ENCODE measurements at regions not wholly inside any gene's neighbourhood (a gene's known extent, or its start where the extent isn't known, plus 50 kb on each side); places are given as distances from the start of the nearest gene placed in this dataset.

- H3K36me3 Mint-ChIP-seq: no peaks in the 10 kb centered on the region
- no peak for DNase-seq
- no peaks in the 10 kb centered on the region for H3K9me3 Mint-ChIP-seq
- H3K27me3 Mint-ChIP-seq: no peaks in the 10 kb centered on the region
- H3K4me1 Mint-ChIP-seq: no peaks in the 10 kb centered on the region
- CTCF ChIA-PET: no interaction called here
- no peak overlapping the region for H3K4me3 Mint-ChIP-seq
- no peak overlapping the region for H3K27ac Mint-ChIP-seq
Measured at GRCh38 chr1:199404976-199405375, 622.5 kb upstream of the NR5A2 start.

DNA sequence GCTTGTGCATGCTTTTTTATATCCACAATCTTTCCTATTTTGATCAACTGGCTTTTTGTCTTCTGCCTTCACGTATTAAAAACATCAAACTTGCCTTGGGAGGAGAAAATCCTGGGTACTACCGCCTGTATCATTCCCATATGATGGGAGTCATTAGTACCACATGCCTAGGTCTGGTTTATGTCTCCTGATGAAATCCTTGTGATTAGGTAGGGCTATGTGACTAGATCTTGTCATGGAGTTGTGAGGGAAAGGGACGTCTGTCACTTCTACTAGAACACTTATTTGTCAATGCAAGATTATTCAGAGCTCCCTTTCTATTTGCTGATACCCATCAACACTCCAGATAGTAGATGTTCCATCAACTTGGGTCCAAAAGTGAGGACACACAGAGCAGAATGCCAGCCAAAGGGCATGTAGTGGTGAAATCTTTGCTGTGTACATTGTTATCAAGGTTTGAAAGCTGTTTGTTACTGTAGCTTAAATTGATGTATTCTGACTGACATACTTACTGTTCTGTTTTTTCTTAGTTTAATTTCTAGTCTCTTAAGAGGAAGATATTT, 621.8 kb upstream of the NR5A2 start:
- no peak overlapping the region for H3K4me3 Mint-ChIP-seq
- no peak overlapping the region for H3K27ac Mint-ChIP-seq

GRCh38 chr1:199410462-199410861, 617.0 kb upstream of the NR5A2 start:
- H3K4me1 Mint-ChIP-seq: no peaks in the 10 kb centered on the region
- H3K36me3 Mint-ChIP-seq: no peaks in the 10 kb centered on the region
- no peak overlapping the region for H3K27ac Mint-ChIP-seq
- H3K9me3 Mint-ChIP-seq: no peaks in the 10 kb centered on the region
- H3K4me3 Mint-ChIP-seq: no peak overlapping the region
- H3K27me3 Mint-ChIP-seq: no peaks in the 10 kb centered on the region
- DNase-seq: no peak
- CTCF ChIA-PET: no interaction called here

More for the DNA sequence above, 621.8 kb upstream of the NR5A2 start:
- Mint-ChIP-seq H3K9me3 (no peaks in the 10 kb centered on the region), H3K36me3 (no peaks in the 10 kb centered on the region), H3K4me1 (no peaks in the 10 kb centered on the region), H3K27me3 (no peaks in the 10 kb centered on the region)
- CTCF ChIA-PET: no interaction called here
- DNase-seq: no peak

DNA sequence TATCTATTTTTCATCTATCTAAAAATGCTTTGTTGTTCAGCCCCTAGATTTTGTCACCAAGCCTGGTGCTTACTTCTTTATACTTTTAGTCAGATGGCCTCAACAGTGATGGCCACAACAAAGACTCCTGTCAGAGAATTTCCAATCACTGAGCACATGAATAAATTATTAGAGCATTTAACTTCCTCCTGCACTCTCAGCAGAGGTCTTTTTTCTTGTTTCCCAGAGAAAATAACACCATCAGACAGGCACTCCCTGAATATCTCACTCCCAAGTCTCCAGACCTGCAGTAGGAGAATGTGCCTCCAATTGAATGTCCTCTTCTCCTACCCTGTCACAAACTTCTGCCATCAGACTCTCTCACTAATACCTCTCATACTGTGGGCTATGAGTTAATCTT, 616.0 kb upstream of the NR5A2 start:
- Mint-ChIP-seq H3K4me3 (no peak overlapping the region), H3K36me3 (no peaks in the 10 kb centered on the region), H3K27me3 (no peaks in the 10 kb centered on the region), H3K27ac (no peak overlapping the region), H3K4me1 (no peaks in the 10 kb centered on the region), H3K9me3 (peaks cover 7% of the 10 kb centered on the region)
- CTCF ChIA-PET: no interaction called here
- DNase-seq: no peak

GRCh38 chr1:199422206-199422605, 605.3 kb upstream of the NR5A2 start:
- no peaks in the 10 kb centered on the region for H3K4me1 Mint-ChIP-seq
- no peak overlapping the region for H3K4me3 Mint-ChIP-seq
- H3K9me3 Mint-ChIP-seq: peaks cover 6% of the 10 kb centered on the region
- no peak for DNase-seq
- CTCF ChIA-PET: interaction anchor here (0.6 kb wide), 1 partner anchor 64 kb away, joined by 4 read pairs; no protein-coding TSS in a partner anchor
- H3K27me3 Mint-ChIP-seq: no peaks in the 10 kb centered on the region
- no peak overlapping the region for H3K27ac Mint-ChIP-seq
- no peaks in the 10 kb centered on the region for H3K36me3 Mint-ChIP-seq

- DNase-seq: no peak
- no peaks in the 10 kb centered on the region for H3K36me3 Mint-ChIP-seq
Measured at GRCh38 chr1:199447906-199448305, 579.6 kb upstream of the NR5A2 start.

DNA sequence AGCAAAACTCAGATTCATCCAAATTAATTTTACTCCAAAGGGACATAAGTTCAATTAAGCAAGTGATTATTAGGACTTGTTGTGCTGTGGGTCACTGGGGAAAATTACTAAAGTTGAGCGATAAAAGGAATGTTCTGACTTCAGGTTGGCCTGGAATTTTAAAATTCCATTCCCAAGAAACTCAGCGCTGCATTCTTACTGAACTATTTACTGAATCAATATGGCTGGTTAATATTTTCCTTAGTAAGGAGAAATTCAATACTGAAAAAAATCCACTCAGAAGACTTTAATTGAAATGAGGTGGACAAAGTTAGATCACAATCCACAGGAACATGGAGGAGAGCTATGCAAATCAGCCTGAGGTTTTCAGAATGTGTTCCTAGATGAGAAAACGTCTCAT, 578.9 kb upstream of the NR5A2 start:
- Mint-ChIP-seq H3K27ac (no peak overlapping the region), H3K27me3 (no peaks in the 10 kb centered on the region), H3K9me3 (no peaks in the 10 kb centered on the region), H3K4me1 (no peaks in the 10 kb centered on the region), H3K36me3 (no peaks in the 10 kb centered on the region), H3K4me3 (no peak overlapping the region)
- CTCF ChIA-PET: no interaction called here
- no peak for DNase-seq

More at GRCh38 chr1:199447906-199448305, 579.6 kb upstream of the NR5A2 start:
- Mint-ChIP-seq H3K4me3 (no peak overlapping the region), H3K4me1 (no peaks in the 10 kb centered on the region), H3K27ac (no peak overlapping the region), H3K9me3 (no peaks in the 10 kb centered on the region), H3K27me3 (no peaks in the 10 kb centered on the region)
- CTCF ChIA-PET: no interaction called here

- H3K9me3 Mint-ChIP-seq: no peaks in the 10 kb centered on the region
- H3K36me3 Mint-ChIP-seq: no peaks in the 10 kb centered on the region
Measured at GRCh38 chr1:199449221-199449620, 578.3 kb upstream of the NR5A2 start.

GRCh38 chr1:199449681-199450080, 577.8 kb upstream of the NR5A2 start:
- H3K27ac Mint-ChIP-seq: no peak overlapping the region
- H3K9me3 Mint-ChIP-seq: no peaks in the 10 kb centered on the region
- H3K27me3 Mint-ChIP-seq: no peaks in the 10 kb centered on the region
- H3K36me3 Mint-ChIP-seq: no peaks in the 10 kb centered on the region
- DNase-seq: no peak
- CTCF ChIA-PET: no interaction called here
- H3K4me1 Mint-ChIP-seq: no peaks in the 10 kb centered on the region
- no peak overlapping the region for H3K4me3 Mint-ChIP-seq

More at GRCh38 chr1:199449221-199449620, 578.3 kb upstream of the NR5A2 start:
- no peaks in the 10 kb centered on the region for H3K27me3 Mint-ChIP-seq
- no peaks in the 10 kb centered on the region for H3K4me1 Mint-ChIP-seq
- no peak overlapping the region for H3K4me3 Mint-ChIP-seq
- no peak for DNase-seq
- H3K27ac Mint-ChIP-seq: no peak overlapping the region
- CTCF ChIA-PET: no interaction called here

DNA sequence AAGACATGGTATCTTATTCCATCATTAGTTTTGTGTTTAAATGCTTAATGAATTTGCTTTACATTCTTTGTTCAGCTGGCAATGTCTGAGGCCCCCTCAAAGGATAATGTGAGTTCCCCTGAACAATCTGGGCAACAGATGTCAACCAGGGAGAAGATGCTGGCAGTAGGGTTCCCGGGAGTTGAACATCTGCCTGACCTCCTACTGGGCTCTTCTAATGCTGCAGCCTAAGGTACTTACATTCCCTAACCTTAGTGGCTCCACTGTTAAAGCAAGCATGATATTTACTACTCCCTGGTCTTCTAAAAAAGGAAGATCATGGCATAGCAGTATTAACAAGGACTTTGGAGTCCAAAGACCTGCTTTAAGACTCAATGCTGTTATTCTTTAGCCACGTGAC, 574.9 kb upstream of the NR5A2 start:
- H3K27me3 Mint-ChIP-seq: no peaks in the 10 kb centered on the region
- H3K36me3 Mint-ChIP-seq: no peaks in the 10 kb centered on the region
- CTCF ChIA-PET: no interaction called here
- no peak overlapping the region for H3K4me3 Mint-ChIP-seq
- no peak for DNase-seq
- no peak overlapping the region for H3K27ac Mint-ChIP-seq
- no peaks in the 10 kb centered on the region for H3K4me1 Mint-ChIP-seq
- H3K9me3 Mint-ChIP-seq: no peaks in the 10 kb centered on the region

GRCh38 chr1:199453723-199454122, 573.8 kb upstream of the NR5A2 start:
- Mint-ChIP-seq H3K27me3 (no peaks in the 10 kb centered on the region), H3K4me1 (no peaks in the 10 kb centered on the region), H3K4me3 (no peak overlapping the region), H3K27ac (no peak overlapping the region), H3K9me3 (no peaks in the 10 kb centered on the region), H3K36me3 (no peaks in the 10 kb centered on the region)
- DNase-seq: no peak
- CTCF ChIA-PET: no interaction called here

DNA sequence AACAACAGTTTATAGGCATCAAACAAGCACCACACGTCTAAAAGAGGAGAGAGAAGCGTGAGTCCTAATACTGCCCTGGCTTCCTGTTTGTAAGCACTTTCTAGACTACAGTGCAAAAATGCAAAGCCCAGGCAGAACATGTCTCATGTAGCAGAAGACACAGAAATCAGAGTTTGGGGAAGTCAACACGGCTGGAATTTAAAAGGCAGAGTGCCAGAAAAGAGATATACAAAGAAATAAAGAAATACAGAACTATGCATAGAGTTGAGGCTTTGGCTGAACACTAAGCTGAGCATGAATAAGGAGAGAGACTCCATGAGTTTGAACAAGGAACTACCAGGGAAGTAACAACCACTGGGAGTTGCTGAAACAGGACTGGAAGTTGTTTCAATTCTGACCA, 566.6 kb upstream of the NR5A2 start:
- Mint-ChIP-seq H3K36me3 (no peaks in the 10 kb centered on the region), H3K4me3 (no peak overlapping the region), H3K9me3 (no peaks in the 10 kb centered on the region), H3K27ac (no peak overlapping the region), H3K27me3 (peaks cover 3% of the 10 kb centered on the region), H3K4me1 (no peaks in the 10 kb centered on the region)
- no peak for DNase-seq
- CTCF ChIA-PET: no interaction called here

GRCh38 chr1:199463521-199464127, 563.9 kb upstream of the NR5A2 start:
- no peaks in the 10 kb centered on the region for H3K36me3 Mint-ChIP-seq
- no peaks in the 10 kb centered on the region for H3K9me3 Mint-ChIP-seq
- H3K27me3 Mint-ChIP-seq: peaks cover 3% of the 10 kb centered on the region
- no peaks in the 10 kb centered on the region for H3K4me1 Mint-ChIP-seq
- no peak overlapping the region for H3K27ac Mint-ChIP-seq
- H3K4me3 Mint-ChIP-seq: no peak overlapping the region
- DNase-seq: peak; percentile 41
- CTCF ChIA-PET: interaction anchor here (1.2 to 1.8 kb wide), 5 partner anchors 691 to 711 kb away, joined by 4 to 6 read pairs (median 4); no protein-coding TSS in a partner anchor

DNA sequence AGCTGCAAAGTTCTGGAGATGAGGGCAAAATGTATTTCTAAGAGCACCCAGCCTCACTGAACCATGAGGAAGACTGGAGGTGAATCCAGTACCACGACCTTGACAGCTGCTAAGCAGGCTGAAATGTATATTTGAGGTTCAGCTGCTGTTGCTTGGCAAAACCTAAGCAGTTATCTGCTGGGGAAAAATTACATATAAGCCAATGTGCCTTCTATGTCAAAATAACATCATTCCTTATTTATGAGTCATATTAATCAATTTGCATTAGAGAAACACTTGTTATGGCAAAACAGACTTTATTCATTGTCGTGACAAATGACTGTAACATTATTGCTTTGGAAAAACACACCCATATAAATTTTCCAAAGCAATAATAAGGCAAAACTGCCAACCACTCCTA, 560.5 kb upstream of the NR5A2 start:
- no peaks in the 10 kb centered on the region for H3K4me1 Mint-ChIP-seq
- no peak overlapping the region for H3K27ac Mint-ChIP-seq
- CTCF ChIA-PET: no interaction called here
- no peak for DNase-seq
- H3K9me3 Mint-ChIP-seq: no peaks in the 10 kb centered on the region
- no peaks in the 10 kb centered on the region for H3K36me3 Mint-ChIP-seq
- peaks cover 3% of the 10 kb centered on the region for H3K27me3 Mint-ChIP-seq
- H3K4me3 Mint-ChIP-seq: no peak overlapping the region

DNA sequence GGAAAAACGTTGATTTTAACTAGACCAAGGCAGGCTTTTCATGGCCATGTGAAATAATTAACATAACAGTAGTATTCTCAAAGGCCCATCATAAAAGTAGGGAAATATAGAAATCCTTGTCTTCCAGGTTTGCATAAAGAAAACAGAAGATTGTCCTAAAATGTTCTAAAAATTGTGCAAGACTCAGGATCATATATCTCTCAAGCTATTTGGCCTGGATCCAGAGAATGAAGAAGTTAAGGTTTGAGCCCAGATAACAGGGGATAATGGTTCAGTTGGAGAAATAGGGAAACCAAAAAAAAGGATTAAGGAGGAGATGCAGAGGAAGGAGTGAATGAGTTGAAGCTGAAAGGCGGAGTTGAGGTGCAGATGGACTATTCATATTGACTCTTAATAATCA, 555.5 kb upstream of the NR5A2 start:
- Mint-ChIP-seq H3K27ac (no peak overlapping the region), H3K4me1 (no peaks in the 10 kb centered on the region), H3K36me3 (no peaks in the 10 kb centered on the region), H3K9me3 (no peaks in the 10 kb centered on the region), H3K27me3 (no peaks in the 10 kb centered on the region), H3K4me3 (no peak overlapping the region)
- CTCF ChIA-PET: no interaction called here
- DNase-seq: no peak
